ENCODE measurements at regions not wholly inside any gene's neighbourhood (a gene's known extent, or its start where the extent isn't known, plus 50 kb on each side); places are given as distances from the start of the nearest gene placed in this dataset.

- Histone ChIP-seq H3K27me3 (ENCODE audit: control insufficient read depth in 1 of 2, insufficient read depth in 2 of 2, low read length in 2 of 2) (peaks cover 0 to 4% of the 10 kb centered on the region in 2 experiments; a peak in 1 of 5 replicates), H3K4me2 (ENCODE audit: low read depth, low read length) (no peak overlapping the region), H3K4me1 (ENCODE audit: insufficient read depth, low read length) (no peaks in the 10 kb centered on the region), H4K20me1 (ENCODE audit: insufficient read depth, low read length) (no peaks in the 10 kb centered on the region), H3K27ac (ENCODE audit: extremely low read length, insufficient read depth, low read length) (no peak overlapping the region), H3K9ac (ENCODE audit: insufficient read depth, low read depth, low read length) (no peak overlapping the region), H3K79me2 (ENCODE audit: insufficient read depth, low read length) (no peaks in the 10 kb centered on the region), H2AFZ (ENCODE audit: low read length) (no peak overlapping the region), H3K4me3 (replicated peaks in 1 of 3; ENCODE audit: insufficient read depth in 1 of 3, low read depth in 2 of 3, low read length in 3 of 3) (no peak overlapping the region), H3K36me3 (replicated peaks in 1 of 2; ENCODE audit: control insufficient read depth in 1 of 2, insufficient read depth in 2 of 2, low read length in 2 of 2) (no peaks in the 10 kb centered on the region), H3K9me3 (ENCODE audit: low read length) (no peaks in the 10 kb centered on the region)
- FAIRE-seq = no peak
- POLR2A ChIA-PET = no interaction called here
- no peak for ATAC-seq
- BruUV-seq (replicated peaks) = no TSS peak
- in situ Hi-C loops (cut with HindIII; ENCODE audit: extremely low pct_ligation_motif_present, low pct_unique_long_range_greater_than_20kb) = loop anchor here (25.0 kb wide), 1 partner anchor 969 kb away; no protein-coding TSS in a partner anchor
- TF ChIP-seq ZFP62 (CRISPR knock-in tag; IDR thresholded peaks at IDR 0.05) (no peak), FOXK1 (CRISPR knock-in tag; IDR thresholded peaks at IDR 0.05; ENCODE audit: borderline replicate concordance, low read depth) (no peak), ZNF207 (IDR thresholded peaks at IDR 0.05; ENCODE audit: borderline replicate concordance) (no peak), THAP9 (CRISPR knock-in tag; IDR thresholded peaks at IDR 0.05; ENCODE audit: borderline replicate concordance) (no peak), NFIC (IDR thresholded peaks at IDR 0.05; ENCODE audit: low read length) (no peak), NFATC3 (CRISPR knock-in tag; IDR thresholded peaks at IDR 0.05) (no peak), ZBTB44 (CRISPR knock-in tag; IDR thresholded peaks at IDR 0.05) (no peak)
- intact Hi-C loops (cut with micrococcal nuclease; ENCODE audit: unreplicated experiment) = loop anchor here (10.0 kb wide), 1 partner anchor 158 kb away; no protein-coding TSS in a partner anchor
- DNase-seq (ENCODE audit: low spot score) = no peak
- CTCF ChIA-PET (ENCODE audit: low intra/inter-chr PET ratio, low total read pairs) = no interaction called here
- WGBS (ENCODE audit: low lambda C conversion rate) = 2% methylated on average over 2 of the region's 2 CpGs
These were observed 387.5 kb downstream of the MTX2 start for GRCh38 chr2:176656776-176657140.

Measured in HepG2 (cell line).